Cerebellar nuclear complex (tissue), 1 donor: ENCODE measurements at regions not wholly inside any gene's neighbourhood (a gene's known extent, or its start where the extent isn't known, plus 50 kb on each side); places are given as distances from the start of the nearest gene placed in this dataset.
"Not testable (repeated sequence)": the region's sequence is repeated elsewhere in the genome, so short reads cannot be mapped to it uniquely, and the experiment has no call there.

Source experiments
- DNase-seq, 2 experiments: peaks; one replicate each; lab custom pipeline; 2025; lab: John Stamatoyannopoulos, UW

GRCh38 chr14:105857220-105857825 lies 330.9 kb downstream of the TMEM121 start:
- no peak for DNase-seq

GRCh38 chr14:105857826-105858675 lies 331.7 kb downstream of the TMEM121 start:
- DNase-seq, result no peak

GRCh38 chr14:105858676-105859025 lies 332.3 kb downstream of the TMEM121 start:
- no peak for DNase-seq

GRCh38 chr14:105859073-105859716 lies 332.8 kb downstream of the TMEM121 start:
- not testable (repeated sequence) for DNase-seq

GRCh38 chr14:105859717-105860614 lies 333.6 kb downstream of the TMEM121 start:
- no peak for DNase-seq

- no peak for DNase-seq
Observed at GRCh38 chr14:105860615-105861580, 334.5 kb downstream of the TMEM121 start.

GRCh38 chr14:105861985-105862465 lies 335.6 kb downstream of the TMEM121 start:
- DNase-seq, result no peak

- no peak for DNase-seq
Observed at GRCh38 chr14:105862581-105863239, 336.3 kb downstream of the TMEM121 start.

- DNase-seq, result no peak
Observed at GRCh38 chr14:105863296-105864108, 337.1 kb downstream of the TMEM121 start.

- no peak for DNase-seq
Observed at GRCh38 chr14:105864116-105864515, 337.7 kb downstream of the TMEM121 start.

- no peak for DNase-seq
Observed at GRCh38 chr14:105864651-105865265, 338.4 kb downstream of the TMEM121 start.

- DNase-seq, result no peak
Observed at GRCh38 chr14:105865266-105865903, 339.0 kb downstream of the TMEM121 start.

- no peak for DNase-seq
Observed at GRCh38 chr14:105865904-105866840, 339.8 kb downstream of the TMEM121 start.

- no peak for DNase-seq
Observed at GRCh38 chr14:105866841-105867321, 340.5 kb downstream of the TMEM121 start.

- DNase-seq, result no peak
Observed at GRCh38 chr14:105867961-105868599, 341.7 kb downstream of the TMEM121 start.

- no peak for DNase-seq
Observed at GRCh38 chr14:105871590-105871989, 345.2 kb downstream of the TMEM121 start.
